ENCODE measurements at regions not wholly inside any gene's neighbourhood (a gene's known extent, or its start where the extent isn't known, plus 50 kb on each side); places are given as distances from the start of the nearest gene placed in this dataset.

- TF ChIP-seq CTCF (conservative IDR thresholded peaks at IDR 0.05; ENCODE audit: low read length) (no peak), EZH2phosphoT487 (IDR thresholded peaks at IDR 0.05; ENCODE audit: borderline replicate concordance) (no peak)
These were observed 116.7 kb upstream of the PLCL2 start for GRCh38 chr3:16768014-16768413.

Measured in Loucy (cell line).